ENCODE measurements at regions not wholly inside any gene's neighbourhood (a gene's known extent, or its start where the extent isn't known, plus 50 kb on each side); places are given as distances from the start of the nearest gene placed in this dataset.

- peaks cover 33% of the 10 kb centered on the region for H3K9me3 Mint-ChIP-seq
- H3K36me3 Mint-ChIP-seq (ENCODE audit: insufficient read depth), result no peaks in the 10 kb centered on the region
- ATAC-seq (replicated peaks; ENCODE audit: extremely low read depth, poor library complexity, severe bottlenecking) (no peak), DNase-seq (ENCODE audit: low spot score in 2 of 2) (no peak)
- H3K27ac Mint-ChIP-seq (ENCODE audit: low read depth), result no peak overlapping the region
- no peaks in the 10 kb centered on the region for H3K4me1 Mint-ChIP-seq
- no peaks in the 10 kb centered on the region for H3K27me3 Mint-ChIP-seq
- H3K4me3 Mint-ChIP-seq, result no peak overlapping the region
These were observed 226.5 kb downstream of the DKK1 start for GRCh38 chr10:52540479-52540984.

- ATAC-seq (replicated peaks; ENCODE audit: extremely low read depth, poor library complexity, severe bottlenecking) (no peak), DNase-seq (ENCODE audit: low spot score in 2 of 2) (no peak)
- no peaks in the 10 kb centered on the region for H3K4me1 Mint-ChIP-seq
- no peaks in the 10 kb centered on the region for H3K27me3 Mint-ChIP-seq
- H3K9me3 Mint-ChIP-seq, result peaks cover 38% of the 10 kb centered on the region
- H3K36me3 Mint-ChIP-seq (ENCODE audit: insufficient read depth), result no peaks in the 10 kb centered on the region
- H3K27ac Mint-ChIP-seq (ENCODE audit: low read depth), result no peak overlapping the region
- no peak overlapping the region for H3K4me3 Mint-ChIP-seq
These were observed 227.0 kb downstream of the DKK1 start for GRCh38 chr10:52541006-52541473.

- no peaks in the 10 kb centered on the region for H3K36me3 Mint-ChIP-seq (ENCODE audit: insufficient read depth)
- H3K4me3 Mint-ChIP-seq, result no peak overlapping the region
- H3K27ac Mint-ChIP-seq (ENCODE audit: low read depth), result no peak overlapping the region
- ATAC-seq (replicated peaks; ENCODE audit: extremely low read depth, poor library complexity, severe bottlenecking) (no peak), DNase-seq (ENCODE audit: low spot score in 2 of 2) (no peak)
- no peaks in the 10 kb centered on the region for H3K4me1 Mint-ChIP-seq
- no peaks in the 10 kb centered on the region for H3K27me3 Mint-ChIP-seq
- H3K9me3 Mint-ChIP-seq, result peaks cover 30% of the 10 kb centered on the region
These were observed 228.8 kb downstream of the DKK1 start for GRCh38 chr10:52542906-52543305.

GRCh38 chr10:52551046-52551445, 221.5 kb downstream of the MBL2 start:
- no peaks in the 10 kb centered on the region for H3K36me3 Mint-ChIP-seq (ENCODE audit: insufficient read depth)
- H3K4me1 Mint-ChIP-seq, result no peaks in the 10 kb centered on the region
- no peaks in the 10 kb centered on the region for H3K27me3 Mint-ChIP-seq
- H3K9me3 Mint-ChIP-seq, result peaks cover 20% of the 10 kb centered on the region
- no peak for ATAC-seq (replicated peaks; ENCODE audit: extremely low read depth, poor library complexity, severe bottlenecking)
- no peak for DNase-seq (ENCODE audit: low spot score in 2 of 2)
- H3K4me3 Mint-ChIP-seq, result no peak overlapping the region
- H3K27ac Mint-ChIP-seq (ENCODE audit: low read depth), result no peak overlapping the region

- Mint-ChIP-seq H3K36me3 (ENCODE audit: insufficient read depth) (no peaks in the 10 kb centered on the region), H3K4me3 (no peak overlapping the region), H3K27ac (ENCODE audit: low read depth) (no peak overlapping the region), H3K27me3 (no peaks in the 10 kb centered on the region), H3K4me1 (no peaks in the 10 kb centered on the region), H3K9me3 (peaks cover 22% of the 10 kb centered on the region)
- no peak for ATAC-seq (replicated peaks; ENCODE audit: extremely low read depth, poor library complexity, severe bottlenecking)
- no peak for DNase-seq (ENCODE audit: low spot score in 2 of 2)
These were observed 214.5 kb downstream of the MBL2 start for GRCh38 chr10:52558090-52558489.

- ATAC-seq (replicated peaks; ENCODE audit: extremely low read depth, poor library complexity, severe bottlenecking), result no peak
- Mint-ChIP-seq H3K36me3 (ENCODE audit: insufficient read depth) (no peaks in the 10 kb centered on the region), H3K4me1 (no peaks in the 10 kb centered on the region), H3K27ac (ENCODE audit: low read depth) (no peak overlapping the region), H3K4me3 (no peak overlapping the region), H3K27me3 (no peaks in the 10 kb centered on the region), H3K9me3 (peaks cover 19% of the 10 kb centered on the region)
- no peak for DNase-seq (ENCODE audit: low spot score in 2 of 2)
These were observed 211.3 kb downstream of the MBL2 start for GRCh38 chr10:52561322-52561721.

GRCh38 chr10:52563360-52563759, 209.2 kb downstream of the MBL2 start:
- ATAC-seq (replicated peaks; ENCODE audit: extremely low read depth, poor library complexity, severe bottlenecking) (no peak), DNase-seq (ENCODE audit: low spot score in 2 of 2) (no peak)
- H3K27ac Mint-ChIP-seq (ENCODE audit: low read depth), result no peak overlapping the region
- H3K4me1 Mint-ChIP-seq, result no peaks in the 10 kb centered on the region
- H3K9me3 Mint-ChIP-seq, result peaks cover 17% of the 10 kb centered on the region
- no peaks in the 10 kb centered on the region for H3K27me3 Mint-ChIP-seq
- H3K36me3 Mint-ChIP-seq (ENCODE audit: insufficient read depth), result no peaks in the 10 kb centered on the region
- no peak overlapping the region for H3K4me3 Mint-ChIP-seq

GRCh38 chr10:52566471-52567246, 205.9 kb downstream of the MBL2 start:
- H3K9me3 Mint-ChIP-seq, result peaks cover 13% of the 10 kb centered on the region
- ATAC-seq (replicated peaks; ENCODE audit: extremely low read depth, poor library complexity, severe bottlenecking) (no peak), DNase-seq (ENCODE audit: low spot score in 2 of 2) (no peak)
- no peaks in the 10 kb centered on the region for H3K27me3 Mint-ChIP-seq
- no peaks in the 10 kb centered on the region for H3K4me1 Mint-ChIP-seq
- H3K27ac Mint-ChIP-seq (ENCODE audit: low read depth), result no peak overlapping the region
- H3K4me3 Mint-ChIP-seq, result no peak overlapping the region
- H3K36me3 Mint-ChIP-seq (ENCODE audit: insufficient read depth), result no peaks in the 10 kb centered on the region

GRCh38 chr10:52567247-52567580, 205.4 kb downstream of the MBL2 start:
- ATAC-seq (replicated peaks; ENCODE audit: extremely low read depth, poor library complexity, severe bottlenecking), result no peak
- DNase-seq (ENCODE audit: low spot score in 2 of 2), result no peak
- H3K27me3 Mint-ChIP-seq, result no peaks in the 10 kb centered on the region
- H3K27ac Mint-ChIP-seq (ENCODE audit: low read depth), result no peak overlapping the region
- peaks cover 10% of the 10 kb centered on the region for H3K9me3 Mint-ChIP-seq
- H3K4me3 Mint-ChIP-seq, result no peak overlapping the region
- no peaks in the 10 kb centered on the region for H3K4me1 Mint-ChIP-seq
- H3K36me3 Mint-ChIP-seq (ENCODE audit: insufficient read depth), result no peaks in the 10 kb centered on the region

- H3K27ac Mint-ChIP-seq (ENCODE audit: low read depth), result no peak overlapping the region
- H3K9me3 Mint-ChIP-seq, result peaks cover 8% of the 10 kb centered on the region
- H3K27me3 Mint-ChIP-seq, result no peaks in the 10 kb centered on the region
- ATAC-seq (replicated peaks; ENCODE audit: extremely low read depth, poor library complexity, severe bottlenecking) (no peak), DNase-seq (ENCODE audit: low spot score in 2 of 2) (no peak)
- no peaks in the 10 kb centered on the region for H3K4me1 Mint-ChIP-seq
- H3K4me3 Mint-ChIP-seq, result no peak overlapping the region
- H3K36me3 Mint-ChIP-seq (ENCODE audit: insufficient read depth), result no peaks in the 10 kb centered on the region
These were observed 204.3 kb downstream of the MBL2 start for GRCh38 chr10:52568309-52568708.

- Mint-ChIP-seq H3K4me3 (no peak overlapping the region), H3K27me3 (no peaks in the 10 kb centered on the region), H3K4me1 (no peaks in the 10 kb centered on the region), H3K27ac (ENCODE audit: low read depth) (no peak overlapping the region), H3K36me3 (ENCODE audit: insufficient read depth) (no peaks in the 10 kb centered on the region), H3K9me3 (no peaks in the 10 kb centered on the region)
- ATAC-seq (replicated peaks; ENCODE audit: extremely low read depth, poor library complexity, severe bottlenecking) (no peak), DNase-seq (ENCODE audit: low spot score in 2 of 2) (no peak)
These were observed 202.1 kb downstream of the MBL2 start for GRCh38 chr10:52570490-52570889.

- Mint-ChIP-seq H3K36me3 (ENCODE audit: insufficient read depth) (no peaks in the 10 kb centered on the region), H3K27me3 (no peaks in the 10 kb centered on the region), H3K4me1 (no peaks in the 10 kb centered on the region), H3K27ac (ENCODE audit: low read depth) (no peak overlapping the region), H3K4me3 (no peak overlapping the region), H3K9me3 (no peaks in the 10 kb centered on the region)
- no peak for DNase-seq (ENCODE audit: low spot score in 2 of 2)
- no peak for ATAC-seq (replicated peaks; ENCODE audit: extremely low read depth, poor library complexity, severe bottlenecking)
These were observed 201.6 kb downstream of the MBL2 start for GRCh38 chr10:52571018-52571417.

GRCh38 chr10:52571516-52572182, 200.9 kb downstream of the MBL2 start:
- Mint-ChIP-seq H3K9me3 (no peaks in the 10 kb centered on the region), H3K4me3 (no peak overlapping the region), H3K27ac (ENCODE audit: low read depth) (no peak overlapping the region), H3K27me3 (no peaks in the 10 kb centered on the region), H3K4me1 (no peaks in the 10 kb centered on the region), H3K36me3 (ENCODE audit: insufficient read depth) (no peaks in the 10 kb centered on the region)
- ATAC-seq (replicated peaks; ENCODE audit: extremely low read depth, poor library complexity, severe bottlenecking) (no peak), DNase-seq (ENCODE audit: low spot score in 2 of 2) (no peak)

Measured in central memory CD8-positive, alpha-beta T cell (primary cell).